ENCODE measurements at regions not wholly inside any gene's neighbourhood (a gene's known extent, or its start where the extent isn't known, plus 50 kb on each side); places are given as distances from the start of the nearest gene placed in this dataset.

DNA sequence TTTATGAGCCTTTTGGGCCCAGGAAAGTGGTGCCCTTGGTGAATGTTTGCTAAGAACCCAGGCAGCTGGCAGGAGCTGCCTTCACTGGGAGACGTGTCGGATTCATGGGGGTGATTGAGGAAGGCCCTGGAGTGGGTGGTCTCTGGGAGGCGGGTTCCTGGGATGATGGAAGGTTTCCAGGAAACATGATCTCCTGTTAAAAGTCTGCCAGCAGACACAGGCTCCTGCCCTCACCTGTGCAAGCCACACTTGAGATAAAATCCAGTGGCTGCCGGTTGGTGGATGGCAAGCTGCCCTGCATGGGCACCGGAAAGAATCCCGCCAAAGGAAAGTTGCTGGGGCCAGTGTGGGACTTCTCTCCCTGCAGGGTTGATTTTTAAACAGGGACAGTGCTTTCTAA, 189.0 kb upstream of the CIBAR2 start:
- no peak for DNase-seq

DNA sequence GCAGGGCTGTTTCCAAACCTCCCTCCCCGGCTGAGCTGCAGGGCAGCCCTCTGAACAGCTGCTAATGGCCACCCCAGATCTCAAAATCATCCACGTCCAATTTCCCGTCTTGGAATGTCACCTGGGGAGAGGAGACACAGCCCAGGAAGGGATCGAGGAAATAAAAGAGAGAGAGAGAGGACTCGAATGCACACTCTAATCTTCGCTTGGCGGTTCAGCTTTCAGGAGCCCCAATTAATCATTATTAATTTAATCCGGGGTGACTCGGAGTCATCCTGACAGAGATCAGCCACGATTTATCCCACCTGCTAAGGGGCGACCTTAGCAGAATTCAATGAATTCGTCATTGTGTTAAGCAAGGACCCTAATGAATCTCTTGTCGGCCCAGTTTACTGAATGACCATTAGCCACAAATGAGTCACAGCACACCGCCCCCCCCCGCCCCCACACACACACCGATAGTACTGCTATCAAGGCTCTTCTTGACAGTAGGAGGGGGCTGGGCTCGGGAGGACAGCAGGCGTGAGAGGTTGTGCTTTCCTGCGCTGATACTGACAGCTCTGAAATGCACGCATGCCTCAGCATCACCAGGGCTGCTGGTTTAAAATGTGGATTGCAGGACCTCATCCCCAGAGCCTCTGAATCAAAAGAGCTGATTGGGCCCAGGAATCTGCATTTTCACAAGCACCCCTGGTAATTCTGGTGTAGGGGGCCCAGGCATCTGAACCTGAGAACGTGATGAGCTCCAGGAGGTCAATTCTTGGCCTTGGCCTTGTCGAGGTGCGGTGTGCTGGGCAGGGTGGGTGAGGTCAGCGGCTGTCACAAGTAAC, 190.0 kb upstream of the CIBAR2 start:
- DNase-seq, result no peak

- no peak for DNase-seq
Measured at GRCh38 chr16:85302848-85303353, 190.6 kb upstream of the CIBAR2 start.

DNA sequence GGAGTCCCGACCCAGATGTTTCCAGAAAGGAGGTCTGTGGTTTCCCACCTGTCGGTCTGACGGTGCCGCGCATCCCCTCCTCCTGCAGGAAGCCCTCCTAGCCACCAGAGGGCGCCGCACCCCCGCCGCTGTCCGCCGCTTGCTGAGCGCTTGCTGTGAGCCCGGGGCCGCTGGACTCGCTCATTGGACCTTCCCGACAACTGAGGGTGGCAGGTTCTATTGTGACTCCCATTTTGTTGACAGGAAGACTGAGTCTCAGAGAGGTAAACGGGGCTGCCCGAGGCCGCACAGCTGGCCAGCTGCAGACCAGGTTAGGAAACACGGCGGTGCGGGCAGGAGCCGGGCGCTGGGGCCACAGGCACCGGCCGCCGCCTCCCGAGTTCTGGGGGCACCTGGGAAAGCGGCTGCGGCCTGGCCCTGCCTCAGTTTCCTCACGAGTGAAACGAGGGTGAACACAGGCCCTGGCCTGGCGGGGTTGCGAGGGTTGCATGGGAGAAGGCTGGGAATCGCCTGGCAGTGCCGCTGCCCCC, 191.1 kb upstream of the CIBAR2 start:
- DNase-seq, result peak; percentile 74

DNA sequence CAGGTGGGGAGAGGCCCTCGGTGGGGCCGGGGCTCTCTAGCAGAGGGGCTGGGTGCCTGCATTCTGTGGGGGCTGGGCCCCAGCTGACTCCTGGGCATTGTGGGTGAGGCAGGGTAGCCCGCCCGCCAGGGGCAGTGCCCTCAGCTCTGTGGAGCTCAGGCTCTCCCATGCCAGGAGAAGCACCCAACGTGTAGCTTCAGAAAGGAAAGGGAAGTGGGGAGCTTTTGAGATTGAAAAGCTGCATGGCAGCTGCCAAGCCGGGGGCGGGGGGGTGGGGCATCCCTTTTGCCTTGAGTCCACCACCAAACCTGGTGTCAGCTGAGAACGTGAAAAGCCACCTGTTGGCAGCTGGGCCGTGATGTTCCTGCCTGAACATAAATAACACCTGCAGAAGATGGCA, 192.1 kb upstream of the CIBAR2 start:
- no peak for DNase-seq

- peak; percentile 91 for DNase-seq
Measured at GRCh38 chr16:85306071-85306792, 194.0 kb upstream of the CIBAR2 start.

DNA sequence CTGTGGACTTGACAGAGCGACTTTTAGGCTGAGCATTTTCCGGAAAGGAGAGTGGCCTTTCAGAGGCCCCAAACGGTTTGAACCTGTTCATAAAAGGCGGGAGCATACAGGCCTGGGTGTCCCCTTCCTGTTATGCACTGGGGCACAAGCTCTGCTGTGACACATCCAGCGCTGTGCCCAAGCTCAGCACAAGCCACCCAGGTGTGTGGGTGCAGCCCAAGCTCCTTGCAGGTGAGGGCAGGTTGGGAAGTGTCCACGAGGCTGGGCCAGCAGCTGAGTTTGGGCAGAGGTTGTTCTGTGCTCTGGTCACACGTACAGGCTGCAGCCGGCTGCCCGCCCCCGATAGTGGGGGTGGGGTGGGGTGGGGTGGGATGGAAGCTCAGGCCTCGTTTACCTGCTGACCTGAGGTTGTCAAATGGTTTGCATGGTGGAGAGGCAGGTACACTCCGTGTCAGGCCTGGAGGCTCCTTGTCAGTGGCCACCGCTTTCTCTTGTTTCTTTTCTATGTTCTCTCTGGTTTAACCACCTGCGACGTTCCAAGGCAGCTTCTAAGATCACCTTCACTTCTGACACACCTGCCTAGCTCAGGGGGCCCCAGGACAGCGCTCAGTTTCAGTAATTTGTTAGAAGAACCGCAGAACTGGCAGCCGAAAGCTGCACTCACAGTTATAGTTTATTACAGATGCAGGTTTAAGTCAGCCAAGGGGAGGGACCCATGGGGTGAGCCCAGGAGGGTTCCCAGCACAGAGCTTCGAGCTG, 194.7 kb upstream of the CIBAR2 start:
- no peak for DNase-seq

DNA sequence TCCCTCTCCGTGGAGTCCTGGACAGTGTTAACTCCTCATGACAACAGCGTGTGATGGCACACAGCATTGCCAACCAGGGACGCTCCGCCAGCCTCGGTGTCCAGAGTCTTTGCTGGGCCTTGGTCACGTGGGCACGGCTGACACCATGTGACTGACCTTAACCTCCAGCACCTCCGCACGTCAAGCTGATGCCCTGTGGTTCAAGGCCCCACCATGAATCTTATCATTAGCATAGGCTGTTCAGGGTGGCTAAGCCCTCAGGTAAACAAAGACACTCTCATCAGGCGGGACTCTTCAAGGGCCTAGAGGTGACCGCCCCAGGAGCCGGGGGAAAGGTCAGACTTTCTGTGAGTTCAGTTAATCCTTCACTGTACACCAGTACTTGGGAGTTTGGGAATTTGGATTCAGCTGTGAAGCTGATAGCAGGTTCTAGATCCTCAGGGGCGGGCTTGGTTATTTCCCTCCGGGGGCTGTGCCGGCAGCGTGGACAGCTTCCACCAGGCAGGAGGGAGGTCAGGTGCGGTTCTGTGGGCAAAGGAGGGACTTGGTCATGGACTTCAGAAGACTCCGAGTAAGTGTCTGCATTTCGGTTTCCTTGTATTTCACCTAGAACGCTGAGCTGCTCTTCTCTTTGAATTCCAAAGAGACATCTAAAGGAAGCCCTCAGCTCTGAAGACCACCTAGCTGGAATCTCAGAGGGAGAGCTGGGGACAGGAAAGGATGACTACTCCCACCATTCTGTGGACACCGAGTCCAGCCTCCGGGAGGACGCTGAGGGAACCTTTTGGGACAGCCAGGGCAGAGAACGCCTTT, 195.5 kb upstream of the CIBAR2 start:
- no peak for DNase-seq

DNA sequence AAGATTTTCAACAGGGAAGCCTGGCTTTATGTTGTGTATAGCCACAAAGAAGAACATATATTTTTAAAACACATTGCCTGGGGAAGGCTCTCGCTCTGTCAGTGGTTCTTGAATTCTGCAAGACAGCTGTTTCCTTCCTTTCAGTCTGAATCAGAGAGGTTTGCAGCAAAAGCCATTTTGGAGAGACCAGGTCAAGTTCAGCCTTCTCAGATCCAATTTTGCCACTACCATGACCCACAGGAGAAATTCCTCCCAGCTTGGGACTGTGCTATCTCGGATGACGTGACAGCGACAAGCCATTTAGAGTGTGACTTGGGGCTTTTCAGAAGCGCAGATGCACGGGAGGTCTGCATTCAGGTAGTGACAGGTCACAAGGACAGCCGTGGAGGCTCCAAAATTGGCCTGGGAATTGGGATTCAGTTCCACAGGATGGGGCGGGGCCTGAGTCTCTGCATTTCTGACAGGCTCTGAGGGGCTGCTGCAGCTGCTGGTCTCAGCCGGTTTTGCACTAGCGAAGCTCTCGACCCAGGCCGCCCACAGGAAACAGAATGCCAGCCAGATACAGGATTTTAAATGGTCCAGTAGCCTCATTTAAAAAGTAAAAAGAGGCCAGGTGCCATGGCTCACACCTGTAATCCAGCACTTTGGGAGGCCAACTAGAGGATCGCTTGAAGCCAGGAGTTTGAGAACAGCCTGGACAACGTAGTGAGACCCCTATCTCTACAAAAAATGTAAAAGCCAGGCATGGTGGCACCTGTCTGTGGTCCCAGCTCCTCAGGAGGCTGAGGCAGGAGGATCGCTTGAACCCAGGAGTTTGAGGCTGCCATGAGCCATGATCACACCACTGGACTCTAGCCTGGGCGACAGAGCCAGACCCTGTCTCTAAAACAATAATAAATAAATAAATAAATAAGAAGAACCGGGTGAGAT, 196.6 kb upstream of the CIBAR2 start:
- no peak for DNase-seq

GRCh38 chr16:85309656-85310587, 197.7 kb upstream of the CIBAR2 start:
- DNase-seq, result peak; percentile 82

DNA sequence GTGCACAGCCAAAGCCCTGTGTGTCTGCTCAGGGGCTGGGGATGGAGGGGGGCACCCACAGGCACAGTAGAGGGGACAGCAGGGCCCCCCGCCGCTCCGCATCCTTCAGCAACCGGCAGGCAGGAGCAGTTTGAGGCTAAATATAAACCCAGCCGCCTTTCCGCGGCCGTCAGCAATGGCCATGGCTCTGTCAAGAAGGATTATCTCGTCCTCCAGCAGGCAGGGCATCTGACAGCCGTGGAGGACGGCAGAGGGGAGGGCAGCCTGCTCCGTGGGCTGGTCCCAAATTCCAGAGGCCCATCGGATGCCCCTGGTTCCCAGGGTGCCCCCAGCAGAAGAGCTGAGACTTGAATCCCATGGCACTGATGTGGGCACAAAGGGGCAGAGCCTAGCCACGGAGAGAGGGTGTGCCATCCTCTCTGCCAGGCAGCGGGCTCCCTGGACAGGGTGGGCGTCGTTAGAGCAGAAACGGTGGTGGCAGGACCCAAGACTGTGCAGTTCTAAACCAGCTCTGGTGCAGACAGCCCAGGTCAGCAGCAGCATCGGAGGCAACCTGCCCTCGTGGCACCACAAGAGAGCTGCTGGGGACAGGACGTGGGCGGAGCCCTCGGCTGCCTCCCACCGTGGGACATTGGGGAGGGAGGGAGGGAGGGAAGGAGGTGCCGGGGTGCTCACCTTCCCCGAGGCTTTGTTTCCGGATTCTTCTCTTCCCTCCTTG, 198.8 kb upstream of the CIBAR2 start:
- DNase-seq, result no peak

DNA sequence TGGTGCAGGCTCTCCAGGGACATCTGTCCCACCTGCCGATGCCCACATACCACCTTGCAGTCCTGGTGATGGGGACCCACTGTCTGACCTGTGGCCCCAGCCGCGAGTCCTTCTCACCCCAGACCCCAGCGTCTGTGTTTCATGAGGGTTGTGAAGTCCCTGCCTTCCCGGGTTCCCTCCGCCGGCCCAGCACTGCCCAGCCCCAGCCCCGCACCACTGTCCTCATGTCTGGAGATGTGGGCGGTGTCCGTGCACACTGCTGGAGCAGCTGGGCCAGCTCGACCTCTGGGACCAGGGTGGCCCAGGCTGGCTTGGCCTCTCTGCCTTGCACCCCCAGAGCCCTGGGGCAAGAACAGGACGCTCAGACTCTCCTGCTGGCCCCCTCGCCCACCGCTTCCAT, 199.5 kb upstream of the CIBAR2 start:
- DNase-seq, result no peak

DNA sequence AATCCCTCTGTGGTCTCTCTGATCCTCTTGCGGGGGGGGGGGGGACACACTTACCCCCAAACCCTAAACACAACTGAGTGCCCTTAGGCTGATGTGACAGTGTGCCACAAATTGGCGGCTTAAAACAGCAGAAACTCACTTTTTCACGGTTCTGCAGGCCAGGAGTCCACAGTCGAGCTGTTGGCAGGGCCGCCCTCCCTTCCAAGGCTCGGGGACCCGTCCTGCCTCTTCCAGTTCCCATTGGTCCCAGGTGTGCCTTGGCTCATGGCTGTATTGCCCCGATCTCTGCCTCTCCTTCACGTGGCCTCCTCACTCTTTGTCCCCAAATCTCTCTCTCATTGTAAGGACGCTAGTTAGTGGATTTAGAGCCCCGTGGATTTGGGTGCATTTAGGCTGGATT, 199.9 kb upstream of the CIBAR2 start:
- no peak for DNase-seq

DNA sequence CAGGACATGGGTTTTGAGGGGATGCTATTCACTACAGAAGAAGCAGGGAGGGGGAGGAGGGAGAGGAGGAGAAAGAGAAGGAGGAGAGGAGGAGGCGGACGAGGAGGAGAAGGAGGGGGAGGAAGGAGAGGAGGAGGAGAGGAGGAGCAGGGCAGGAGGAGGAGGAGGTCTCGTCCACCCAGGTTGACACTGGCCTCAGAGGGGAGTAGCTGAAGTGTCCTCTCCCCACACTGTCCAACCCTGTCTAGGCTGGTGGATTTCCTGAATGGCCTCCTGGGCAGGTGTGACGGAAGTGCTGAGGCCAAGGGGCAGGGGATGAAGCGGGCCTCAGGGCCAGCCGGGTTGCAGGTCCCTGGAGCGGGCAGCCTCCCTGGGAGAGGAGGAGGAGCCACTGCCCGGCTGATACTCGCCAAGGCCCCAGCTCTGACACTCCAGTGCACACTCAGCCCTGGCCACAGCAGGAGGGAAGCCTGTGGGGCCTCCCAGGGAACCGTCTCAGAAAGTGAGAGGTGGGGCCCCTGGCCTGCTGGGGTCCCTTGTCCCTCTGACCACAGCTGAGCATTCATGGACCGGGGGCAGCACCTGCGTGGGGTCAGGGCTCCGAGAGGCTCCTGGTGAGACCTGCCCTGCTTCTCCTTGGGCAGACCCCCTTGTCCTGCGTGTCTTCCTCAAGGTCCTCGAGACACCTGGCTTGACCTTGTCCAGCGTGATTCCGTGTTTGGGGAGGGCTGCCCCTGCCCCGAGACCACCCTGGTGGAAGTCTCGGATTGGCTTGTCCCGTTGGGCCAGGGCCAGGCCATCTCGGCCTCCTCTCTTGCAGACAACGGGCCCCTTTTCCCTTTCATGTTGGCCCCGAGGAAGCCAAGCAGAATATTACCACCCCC, 200.6 kb upstream of the CIBAR2 start:
- DNase-seq, result no peak

DNA sequence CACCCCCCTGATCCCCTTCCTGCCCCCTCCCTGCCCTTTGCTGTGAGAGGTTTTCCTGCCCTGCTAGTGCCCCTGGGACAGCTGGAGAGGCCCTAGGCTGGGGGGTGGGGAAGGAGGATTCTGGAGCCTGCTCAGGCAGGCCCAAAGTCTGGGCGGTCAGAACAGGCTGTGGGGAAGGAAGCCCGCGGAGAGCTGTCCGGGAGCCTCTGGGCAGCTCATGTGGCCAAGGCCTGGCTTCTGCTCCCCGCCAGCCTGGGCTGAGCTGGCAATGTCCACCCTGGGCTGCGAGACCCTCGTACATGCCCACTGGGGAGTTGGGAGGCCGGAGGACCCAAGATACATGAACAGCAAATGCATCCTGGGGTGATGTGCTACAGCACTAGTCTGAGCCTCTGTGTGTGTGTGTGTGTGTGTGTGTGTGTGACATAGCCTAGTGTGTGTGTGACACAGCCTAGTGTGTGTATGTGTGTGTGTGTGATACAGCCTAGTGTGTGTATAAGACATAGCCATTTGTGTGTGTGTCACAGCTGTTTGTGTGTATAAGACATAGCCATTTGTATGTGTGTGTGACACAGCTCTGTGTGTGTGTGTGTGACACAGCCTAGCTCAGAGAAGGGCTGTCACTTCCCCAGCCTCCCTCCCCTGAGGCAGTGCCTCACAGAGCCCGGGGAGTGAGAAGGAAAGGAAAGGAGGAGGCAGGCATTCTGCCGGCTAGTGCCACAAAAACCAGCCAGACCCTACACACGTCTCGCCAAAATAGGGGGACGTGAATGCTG, 201.4 kb upstream of the CIBAR2 start:
- no peak for DNase-seq

GRCh38 chr16:85314512-85314971, 202.3 kb upstream of the CIBAR2 start:
- DNase-seq, result no peak

DNA sequence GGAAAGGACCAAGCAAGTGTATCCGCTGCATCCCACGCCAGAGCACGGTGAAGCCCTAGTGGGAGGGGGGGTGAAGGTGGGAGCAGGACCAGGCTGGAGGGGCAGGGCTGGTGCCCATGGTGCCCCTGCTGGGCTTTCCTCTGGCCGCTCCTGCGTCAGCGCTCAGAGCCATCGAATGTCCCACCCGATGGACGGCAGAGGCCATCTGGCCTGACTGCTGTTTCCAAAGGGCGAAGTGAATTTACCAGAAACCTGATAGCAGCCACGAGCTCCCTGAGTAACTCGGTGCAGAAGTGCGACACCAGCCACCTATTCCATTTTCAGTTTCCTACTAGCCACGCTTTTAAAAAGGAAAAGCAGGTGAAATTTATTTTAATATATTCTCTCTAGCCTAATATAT, 203.6 kb upstream of the CIBAR2 start:
- no peak for DNase-seq

Measured in suppressor macrophage treated with lipopolysaccharide for 4 hours (primary cell).